NCI-H524 treated with DMSO at 0.1 percent for 48 hours (cell line): ENCODE measurements at regions not wholly inside any gene's neighbourhood (a gene's known extent, or its start where the extent isn't known, plus 50 kb on each side); places are given as distances from the start of the nearest gene placed in this dataset.
"Not testable (repeated sequence)": the region's sequence is repeated elsewhere in the genome, so short reads cannot be mapped to it uniquely, and the experiment has no call there.

Source experiments
- DNase-seq: peaks from one replicate; lab custom pipeline; 2025; lab: John Stamatoyannopoulos, UW

DNA sequence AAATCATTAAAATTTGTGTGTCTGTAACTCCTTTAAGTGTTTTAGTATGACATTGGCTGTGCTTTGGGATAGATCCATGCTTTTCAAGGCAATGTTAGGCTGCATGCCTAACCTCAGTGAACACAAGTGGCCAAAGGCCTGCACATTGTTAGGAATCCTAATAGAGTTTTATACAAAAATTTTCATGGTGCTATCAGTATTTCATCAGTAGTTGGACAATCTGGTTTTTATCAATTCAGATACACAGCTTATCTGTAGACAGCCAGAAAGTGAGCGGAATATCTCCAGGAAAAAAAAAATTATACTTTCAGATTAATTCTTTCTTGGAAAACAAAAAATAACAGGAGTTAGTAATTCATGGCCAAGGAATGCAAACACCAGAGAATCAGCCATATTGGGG, 324.0 kb upstream of the PDE3A start:
- DNase-seq, result no peak

DNA sequence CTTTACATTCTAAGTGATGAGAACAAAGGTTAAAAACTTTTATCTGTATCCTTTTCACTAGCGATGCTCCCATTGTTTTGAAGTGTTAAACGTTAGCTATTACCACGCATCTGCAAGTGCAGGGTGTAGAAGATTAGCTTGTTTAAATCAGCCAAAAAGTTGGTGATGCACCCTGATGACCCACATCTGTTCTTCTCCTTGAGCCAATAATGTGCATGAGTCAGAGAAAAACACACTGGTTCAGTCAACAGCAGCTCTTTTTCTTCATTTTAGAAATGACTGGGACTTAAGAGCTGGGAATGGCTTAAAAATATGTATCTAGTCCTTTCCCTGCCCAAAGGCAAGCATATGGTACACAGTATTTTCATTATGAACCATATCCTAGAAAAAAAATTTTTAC, 323.5 kb upstream of the PDE3A start:
- no peak for DNase-seq

DNA sequence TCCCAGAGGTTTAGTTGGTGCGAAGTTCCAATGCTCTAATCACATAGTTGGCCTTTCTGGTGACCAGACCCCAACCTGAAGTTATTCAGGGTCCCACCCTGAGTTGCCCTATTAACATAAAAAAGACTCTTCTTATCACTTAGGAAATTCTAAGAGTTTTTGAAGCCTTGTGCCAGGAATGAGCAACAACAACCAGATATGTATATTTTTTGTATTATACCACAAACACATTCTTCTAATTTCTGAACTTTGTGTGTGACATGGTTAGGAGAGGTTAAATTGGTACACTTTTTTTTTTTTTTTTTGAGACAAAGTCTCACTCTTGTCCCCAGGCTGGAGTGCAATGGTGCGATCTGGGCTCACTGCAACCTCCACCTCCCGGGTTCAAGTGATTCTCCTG, 320.4 kb upstream of the PDE3A start:
- DNase-seq, result no peak

DNA sequence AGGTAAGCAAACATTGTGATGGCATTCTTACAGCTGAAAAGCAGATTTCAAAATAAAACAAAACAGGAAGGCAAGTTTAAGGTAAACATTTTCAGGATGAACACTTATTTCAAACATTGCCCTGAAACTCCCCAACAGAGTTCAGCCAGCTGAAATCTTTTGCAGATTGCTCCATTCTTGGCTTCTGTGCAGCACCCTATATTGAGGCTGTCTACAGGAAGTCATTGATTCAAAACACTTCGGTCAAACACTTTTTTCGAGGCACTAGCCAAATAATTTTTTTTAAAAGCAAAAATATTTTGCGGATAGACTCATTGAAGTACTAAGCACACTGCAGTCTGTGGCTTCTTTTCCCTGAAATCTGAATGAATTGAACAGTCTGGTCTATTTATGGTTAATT, 318.1 kb upstream of the PDE3A start:
- no peak for DNase-seq

DNA sequence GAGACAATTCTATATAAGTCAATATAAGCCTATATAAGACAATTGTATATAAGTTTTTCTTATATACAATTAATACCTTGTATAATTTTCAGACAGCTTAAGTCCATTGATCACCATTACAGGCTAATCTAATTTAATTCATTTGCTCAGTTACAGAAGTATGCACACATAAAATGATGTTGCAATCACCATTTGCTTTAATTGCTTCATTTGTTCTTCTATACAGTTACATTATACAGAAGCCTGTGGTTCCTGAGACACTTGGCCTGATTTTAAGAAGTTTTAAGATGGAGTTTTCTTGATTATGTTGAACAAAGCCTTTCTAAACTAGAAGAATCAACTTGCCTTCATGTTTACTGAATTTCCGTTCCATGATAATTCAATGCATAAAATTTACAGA, 314.6 kb upstream of the PDE3A start:
- no peak for DNase-seq

DNA sequence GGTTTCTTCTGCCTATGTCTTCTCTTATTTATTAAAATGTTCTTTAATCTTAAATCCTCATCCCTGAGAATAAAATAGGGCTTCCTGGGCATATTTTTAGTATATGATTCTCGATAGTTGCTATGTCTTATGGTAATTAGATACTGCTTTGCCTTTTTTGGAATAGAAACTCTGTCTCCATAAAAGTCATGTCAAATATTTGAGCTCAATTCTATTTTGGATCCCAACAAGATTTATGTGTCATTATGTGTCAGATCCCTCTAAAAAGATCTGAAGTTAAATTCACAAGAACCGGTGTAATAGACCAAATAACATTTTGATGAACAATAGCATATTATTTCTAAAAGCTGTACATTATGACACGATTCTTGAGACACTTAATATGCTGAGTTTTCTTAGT, 312.5 kb upstream of the PDE3A start:
- no peak for DNase-seq

DNA sequence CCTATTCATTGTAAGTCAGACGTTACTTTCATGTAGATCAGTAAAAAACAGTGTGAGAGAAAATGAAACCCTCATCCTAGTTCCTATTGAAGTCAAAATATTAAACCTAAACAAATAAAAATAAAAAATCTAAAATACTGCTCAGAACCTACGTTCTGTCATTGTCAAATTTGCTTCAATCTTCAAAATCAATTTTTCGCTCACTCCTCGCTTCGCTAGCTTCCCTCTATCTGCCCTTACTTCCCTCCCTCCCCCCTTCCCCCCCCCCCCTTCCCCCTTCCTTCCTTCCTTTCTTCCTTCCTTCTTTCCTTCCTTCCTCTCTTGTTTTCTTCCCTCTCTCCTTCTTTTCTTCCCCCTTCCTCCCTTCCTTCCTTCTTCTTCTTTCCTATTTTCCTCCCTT, 310.9 kb upstream of the PDE3A start:
- no peak for DNase-seq

DNA sequence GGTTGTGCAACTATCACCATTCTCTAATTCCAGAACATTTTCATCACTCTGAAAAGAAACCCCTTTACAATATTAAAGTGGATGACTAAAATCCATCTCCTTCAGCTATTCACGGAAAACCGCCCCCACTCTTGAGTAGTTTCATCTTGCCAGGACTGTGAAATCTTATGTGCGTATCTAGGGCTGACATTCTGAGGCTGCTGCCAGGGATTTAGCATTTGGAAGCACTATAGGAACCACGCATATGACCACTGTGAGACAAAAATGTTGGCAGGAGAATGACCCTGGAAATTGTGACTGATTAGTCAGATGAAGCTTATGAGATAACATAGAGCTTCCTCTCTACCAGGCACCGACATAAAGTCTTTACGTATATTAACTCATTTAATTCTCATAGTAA, 305.2 kb upstream of the PDE3A start:
- no peak for DNase-seq

DNA sequence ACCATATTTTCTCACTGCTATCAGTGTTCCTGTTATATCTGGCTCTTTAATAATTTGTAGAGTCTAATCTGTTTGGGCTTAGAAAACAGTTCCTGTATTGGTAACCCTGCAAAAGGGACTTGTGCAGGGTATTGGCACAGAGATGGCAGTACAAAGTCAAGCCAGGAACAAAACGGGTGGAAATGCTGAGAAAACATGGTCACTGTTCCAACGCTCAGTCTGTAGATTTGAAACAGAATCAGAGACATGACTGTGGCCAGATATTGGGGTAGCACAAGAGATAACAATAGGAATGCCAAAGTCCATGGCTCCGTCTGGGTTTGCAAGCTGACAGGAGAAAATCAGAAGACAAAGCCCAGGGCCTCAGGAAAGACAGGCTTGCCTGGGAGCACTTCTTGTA, 290.7 kb upstream of the PDE3A start:
- DNase-seq, result no peak

DNA sequence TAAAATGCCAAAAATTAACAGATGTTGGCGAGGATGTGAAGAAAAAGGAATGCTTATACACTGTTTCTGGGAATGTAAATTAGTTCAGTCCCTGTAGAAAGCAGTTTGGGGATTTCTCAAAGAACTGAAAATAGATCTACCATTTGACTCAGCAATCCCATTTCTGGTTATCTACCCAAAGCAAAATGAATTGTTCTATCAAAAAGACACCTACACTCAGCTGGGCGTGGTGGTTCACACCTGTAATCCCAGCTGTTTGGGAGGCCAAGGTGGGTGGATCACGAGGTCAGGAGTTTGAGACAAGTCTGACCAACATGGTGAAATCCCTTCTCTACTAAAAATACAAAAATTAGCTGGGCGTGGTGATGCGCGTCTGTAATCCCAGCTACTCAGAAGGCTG, 279.3 kb upstream of the PDE3A start:
- no peak for DNase-seq

DNA sequence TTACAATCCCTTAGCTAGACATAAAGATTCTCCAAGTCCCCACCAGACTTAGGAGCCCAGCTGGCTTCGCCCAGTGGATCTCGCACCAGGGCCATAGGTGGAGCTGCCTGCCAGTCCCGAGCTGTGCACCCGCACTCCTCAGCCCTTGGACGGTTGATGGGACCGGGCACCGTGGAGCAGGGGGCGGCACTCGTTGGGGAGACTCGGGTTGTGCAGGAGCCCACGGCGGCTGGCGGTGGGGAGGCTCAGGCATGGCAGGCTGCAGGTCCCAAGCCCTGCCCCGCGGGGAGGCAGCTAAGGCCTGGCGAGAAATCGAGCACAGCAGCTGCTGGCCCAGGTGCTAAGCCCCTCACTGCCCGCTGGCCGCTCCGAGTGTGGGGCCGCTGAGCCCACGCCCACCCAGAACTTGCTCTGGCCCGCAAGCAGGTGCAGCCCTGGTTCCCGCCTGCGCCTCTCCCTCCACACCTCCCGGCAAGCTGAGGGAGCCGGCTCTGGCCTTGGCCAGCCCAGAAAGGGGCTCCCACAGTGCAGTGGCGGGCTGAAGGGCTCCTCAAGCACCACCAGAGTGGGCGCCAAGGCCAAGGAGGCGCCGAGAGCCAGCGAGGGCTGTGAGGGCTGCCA, 275.0 kb upstream of the PDE3A start:
- DNase-seq, result not testable (repeated sequence)

DNA sequence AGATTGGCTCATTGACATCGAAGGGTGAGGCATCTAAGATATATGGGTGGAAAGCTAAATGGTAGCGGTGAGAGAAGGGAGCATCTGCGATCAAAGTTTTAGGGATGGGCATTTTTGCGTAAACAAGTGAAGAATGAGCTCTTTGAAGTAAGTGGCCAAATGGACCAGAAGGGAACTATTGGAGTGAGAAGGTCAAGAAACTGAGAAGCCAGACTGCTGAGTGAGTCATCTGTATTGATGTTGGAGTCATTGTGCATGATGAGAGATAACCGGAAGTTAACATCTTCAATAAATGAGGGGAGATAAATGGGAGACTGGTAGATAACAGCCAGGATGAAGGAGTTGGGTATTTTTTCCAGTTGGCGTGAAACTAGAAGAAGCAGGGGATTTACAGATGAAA, 271.9 kb upstream of the PDE3A start:
- DNase-seq, result no peak

DNA sequence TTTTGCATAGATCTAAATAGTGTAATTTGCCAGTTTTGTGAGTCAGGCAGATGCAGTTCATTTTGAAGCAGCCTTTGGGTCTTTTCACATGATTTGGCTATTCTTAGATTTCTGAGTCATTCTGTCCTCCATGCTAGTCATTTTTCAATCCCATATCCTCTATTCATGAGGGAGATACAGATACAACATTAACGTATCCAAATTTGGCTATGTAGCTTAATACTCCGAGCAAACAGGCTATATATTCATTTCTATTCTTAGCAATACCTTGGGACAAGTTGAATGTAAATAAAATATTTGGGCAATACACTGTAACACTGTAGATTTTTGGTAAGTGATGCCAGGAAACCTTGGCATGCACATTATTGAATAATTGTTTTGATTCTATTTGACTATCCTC, 270.7 kb upstream of the PDE3A start:
- DNase-seq, result no peak

DNA sequence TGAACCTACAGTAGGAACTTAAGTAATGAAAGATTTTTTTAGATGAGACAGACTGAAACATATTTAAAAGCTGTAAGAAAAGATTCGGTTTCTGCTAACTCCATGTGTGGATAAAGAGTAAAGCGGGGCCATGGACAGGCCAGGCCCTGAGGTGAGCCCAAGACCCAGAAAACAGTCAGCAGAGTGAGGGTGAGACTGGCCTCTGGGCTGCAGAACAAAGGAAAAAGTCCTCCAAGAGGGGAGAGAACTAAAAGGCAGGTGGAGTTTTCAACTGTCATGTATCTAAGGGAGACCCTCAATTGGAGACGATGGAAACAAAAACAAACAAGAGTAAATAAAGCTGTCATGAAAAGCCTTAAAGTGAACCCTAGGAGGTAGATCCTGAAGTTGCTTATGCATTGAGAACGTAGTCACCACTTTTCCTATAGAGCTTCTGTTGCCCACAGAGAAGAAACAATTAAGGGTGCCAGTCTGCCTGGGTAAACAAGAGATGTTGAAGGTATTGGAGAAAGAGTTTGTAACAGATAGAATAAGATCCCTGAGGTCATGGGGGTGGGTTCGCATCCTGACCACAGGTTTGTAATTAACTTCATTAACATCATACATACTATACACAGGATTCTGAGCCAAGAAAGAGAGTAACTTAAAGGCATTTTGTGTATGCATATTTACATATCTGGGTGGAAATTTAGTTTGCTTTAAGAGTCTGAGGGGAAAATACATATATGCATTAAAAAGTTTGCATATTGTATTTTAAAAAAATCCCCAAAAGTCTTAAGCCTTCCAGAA, 268.7 kb upstream of the PDE3A start:
- no peak for DNase-seq

DNA sequence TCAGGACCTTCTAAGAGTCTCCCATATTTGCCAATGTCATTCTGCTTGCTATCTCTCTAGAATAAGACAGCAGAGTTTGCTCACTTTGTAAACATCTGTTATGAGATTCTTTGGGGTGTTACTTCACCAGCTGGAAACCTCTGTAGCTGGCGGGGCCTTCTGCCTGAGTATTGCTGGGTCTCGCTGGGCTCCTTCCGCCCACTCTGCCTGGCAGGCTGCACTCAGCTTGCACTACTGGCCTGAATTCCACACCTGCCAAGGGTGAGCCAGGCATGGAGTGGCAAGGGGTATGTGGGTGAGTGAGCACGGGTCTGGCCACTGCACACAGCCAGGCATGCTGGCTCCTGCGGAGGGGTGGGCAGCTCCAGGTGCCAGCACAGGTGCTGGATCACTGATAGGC, 267.3 kb upstream of the PDE3A start:
- no peak for DNase-seq

DNA sequence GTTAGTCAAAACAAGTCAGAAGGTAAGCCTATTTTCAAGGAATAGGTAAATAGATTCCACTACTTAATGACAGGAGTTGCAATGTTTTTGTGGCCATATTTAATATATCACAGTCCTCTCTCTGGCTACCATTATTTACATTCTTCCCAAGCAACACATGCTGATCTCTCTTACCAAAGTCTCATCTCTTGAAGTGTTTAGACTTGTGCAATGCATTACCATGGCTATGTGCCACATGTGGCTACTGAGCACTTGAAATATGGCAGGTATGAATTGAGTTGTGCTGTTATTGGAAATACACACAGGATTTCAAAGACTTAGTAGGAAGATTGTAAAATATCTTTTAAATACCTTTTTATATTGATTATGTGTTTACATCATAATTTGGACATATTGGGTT, 262.4 kb upstream of the PDE3A start:
- no peak for DNase-seq

DNA sequence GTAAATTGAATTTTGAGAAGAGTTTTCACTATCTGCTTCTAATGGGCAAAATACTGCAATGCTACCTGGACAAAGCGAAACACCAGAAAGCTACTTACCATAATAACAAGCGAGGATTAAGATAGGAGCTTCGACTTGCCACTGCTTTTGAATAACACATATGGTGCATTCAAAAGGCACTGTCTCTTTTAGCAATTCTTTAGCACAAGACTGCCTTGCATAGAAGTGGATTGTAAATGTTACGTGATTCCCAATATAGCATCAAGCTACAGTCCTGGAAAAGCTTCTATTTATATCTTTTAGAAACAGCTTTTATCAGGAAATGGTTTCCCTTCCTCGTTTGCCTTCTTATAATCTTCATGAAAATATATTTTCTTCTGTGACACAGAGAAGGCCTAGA, 258.7 kb upstream of the PDE3A start:
- DNase-seq, result no peak

DNA sequence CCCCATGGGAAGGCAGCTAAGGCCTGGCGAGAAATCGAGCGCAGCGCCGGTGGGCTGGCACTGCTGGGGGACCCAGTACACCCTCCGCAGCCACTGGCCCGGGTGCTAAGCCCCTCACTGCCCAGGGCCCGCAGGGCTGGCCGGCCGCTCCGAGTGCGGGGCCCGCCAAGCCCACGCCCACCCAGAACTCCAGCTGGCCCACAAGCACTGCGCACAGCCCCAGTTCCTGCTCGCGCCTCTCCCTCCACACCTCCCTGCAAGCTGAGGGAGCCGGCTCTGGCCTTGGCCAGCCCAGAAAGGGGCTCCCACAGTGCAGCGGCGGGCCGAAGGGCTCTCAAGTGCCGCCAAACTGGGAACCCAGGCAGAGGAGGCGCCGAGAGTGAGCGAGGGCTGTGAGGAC, 253.0 kb upstream of the PDE3A start:
- DNase-seq, result not testable (repeated sequence)

DNA sequence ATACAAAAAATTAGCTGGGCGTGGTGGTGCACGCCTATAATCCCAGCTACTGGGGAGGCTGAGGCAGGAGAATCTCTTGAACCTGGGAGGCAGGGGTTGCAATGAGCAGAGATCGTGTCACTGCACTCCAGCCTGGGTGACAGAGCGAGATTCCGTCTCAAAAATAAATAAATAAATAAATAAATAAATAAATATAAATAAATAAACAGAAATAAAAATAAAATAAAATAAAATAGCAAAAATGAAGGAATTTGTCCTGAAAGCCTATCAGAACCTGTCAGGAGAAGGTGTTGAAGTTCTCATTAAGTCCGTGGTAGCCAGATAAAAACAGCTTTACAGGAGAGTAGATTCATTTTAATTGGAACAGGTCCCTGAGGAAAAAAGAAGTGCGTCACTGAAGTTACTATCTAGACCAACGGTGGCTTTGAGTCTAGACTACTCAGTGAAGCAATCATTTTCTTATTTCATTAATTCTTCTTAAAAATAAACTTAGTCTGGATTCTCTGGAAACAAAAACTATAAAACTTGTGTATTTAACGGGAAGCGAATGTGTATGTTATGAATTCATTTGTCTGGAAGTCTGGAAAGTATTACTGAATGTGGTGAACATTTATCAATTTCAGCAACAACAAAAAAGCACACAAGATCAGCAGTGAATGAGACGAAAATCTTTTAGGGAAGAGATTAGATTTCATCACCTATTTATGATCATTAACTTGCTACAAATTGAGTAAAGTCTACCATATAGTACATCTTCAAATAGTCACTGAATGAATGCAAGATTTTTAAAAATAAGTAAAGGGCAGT, 248.5 kb upstream of the PDE3A start:
- DNase-seq, result no peak

DNA sequence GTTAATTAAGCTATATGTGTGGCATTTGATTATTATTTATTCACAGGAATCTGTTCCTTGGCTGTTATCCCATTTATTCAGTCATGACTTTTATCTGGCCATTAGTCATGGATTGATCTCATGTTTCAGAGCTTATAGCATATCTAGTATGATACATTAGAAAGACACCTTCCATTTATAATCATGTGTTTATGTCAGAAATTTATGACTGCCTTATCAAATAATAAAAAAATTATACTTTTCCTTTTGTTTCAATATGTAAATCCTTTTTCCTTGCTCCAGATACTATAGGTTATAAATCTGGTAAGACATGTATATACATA, 248.0 kb upstream of the PDE3A start:
- no peak for DNase-seq

DNA sequence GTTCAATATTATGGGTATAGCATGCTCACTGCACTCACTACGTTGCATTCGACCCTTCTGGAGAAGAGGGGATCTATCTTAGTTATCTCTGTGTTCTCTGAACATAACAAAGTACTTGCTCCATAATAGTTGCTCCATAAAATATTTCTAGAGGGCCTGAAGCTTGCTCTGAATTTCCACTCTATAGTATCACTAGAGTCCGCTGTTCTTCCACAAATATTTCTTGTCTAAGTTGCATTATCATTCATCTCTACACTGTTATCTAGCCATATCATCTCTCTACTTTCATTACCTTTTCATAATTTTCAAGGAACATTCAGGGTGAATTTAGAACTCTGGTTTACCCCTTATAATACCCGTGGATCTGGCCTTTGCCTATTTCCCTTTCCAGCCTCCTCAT, 246.1 kb upstream of the PDE3A start:
- DNase-seq, result no peak

DNA sequence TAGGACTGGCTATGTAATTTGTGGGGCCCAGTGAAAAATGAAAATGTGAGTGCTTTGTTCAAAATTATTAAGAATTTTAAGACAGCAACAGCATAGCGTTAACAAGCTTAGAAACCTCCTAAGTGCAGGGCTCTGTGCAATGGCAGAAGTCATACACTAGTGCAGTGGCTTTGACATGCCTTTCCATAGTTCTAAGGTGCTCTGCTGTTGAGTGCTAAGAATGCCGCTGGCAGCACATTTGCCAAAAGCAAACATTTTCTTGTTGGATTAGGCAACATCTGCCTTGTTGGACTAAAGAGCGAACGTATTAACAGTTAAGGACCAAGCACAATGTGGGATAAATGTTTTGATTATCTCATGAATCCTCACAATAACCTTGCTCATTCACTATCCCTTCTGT, 244.9 kb upstream of the PDE3A start:
- no peak for DNase-seq

DNA sequence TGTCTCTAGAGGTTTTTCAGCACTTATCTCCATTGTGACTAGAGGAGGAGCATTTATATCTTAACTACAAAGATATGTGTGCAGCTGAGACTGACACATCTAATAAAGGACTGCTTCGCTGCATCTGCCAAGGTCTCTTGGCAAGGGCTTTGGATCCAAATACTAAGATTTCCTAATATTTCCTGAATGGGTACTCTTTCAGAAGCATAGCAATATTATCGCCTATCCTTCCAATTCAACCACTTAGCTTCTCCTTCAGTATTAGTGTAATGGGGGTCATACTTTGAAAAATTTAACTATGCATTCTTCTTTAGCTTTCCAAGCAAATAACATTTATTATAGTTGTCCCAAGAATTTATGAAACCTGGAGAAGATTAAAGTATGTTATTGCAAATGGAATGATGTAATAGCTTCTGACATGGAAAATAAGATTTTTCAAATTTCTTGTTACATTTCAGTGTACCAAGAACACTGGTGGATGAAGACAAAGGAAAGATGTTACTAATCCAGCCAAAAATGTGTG, 243.0 kb upstream of the PDE3A start:
- no peak for DNase-seq
